ENCODE measurements at regions not wholly inside any gene's neighbourhood (a gene's known extent, or its start where the extent isn't known, plus 50 kb on each side); places are given as distances from the start of the nearest gene placed in this dataset.
"Not testable (repeated sequence)": the region's sequence is repeated elsewhere in the genome, so short reads cannot be mapped to it uniquely, and the experiment has no call there.

GRCh38 chr4:54400802-54401201 is 171.7 kb downstream of the PDGFRA start:
- H3K4me3 Mint-ChIP-seq = no peak overlapping the region
- TF ChIP-seq EZH2 (IDR thresholded peaks at IDR 0.05) (no peak), EZH2phosphoT487 (IDR thresholded peaks at IDR 0.05) (no peak), CTCF (IDR thresholded peaks at IDR 0.05) (no peak)
- no peak for DNase-seq (ENCODE audit: low spot score)
- no peak overlapping the region for H3K4me2 ChIP-seq
- no peaks in the 10 kb centered on the region for H3K36me3 ChIP-seq
- no peak overlapping the region for H3K27ac ChIP-seq
- no peaks in the 10 kb centered on the region for H3K9me3 ChIP-seq (ENCODE audit: low read depth)
- no peaks in the 10 kb centered on the region for H3K79me2 ChIP-seq (ENCODE audit: low read depth)
- H3K4me3 ChIP-seq = no peak overlapping the region
- no peaks in the 10 kb centered on the region for H3K4me1 ChIP-seq
- H3K27me3 ChIP-seq = no peaks in the 10 kb centered on the region
- no peaks in the 10 kb centered on the region for H3K9me3 Mint-ChIP-seq
- H3K27me3 Mint-ChIP-seq (ENCODE audit: insufficient read depth, low read depth) = peaks cover 2% of the 10 kb centered on the region
- no peak overlapping the region for H2AFZ ChIP-seq (replicated peaks)
- H3K27ac Mint-ChIP-seq = no peak overlapping the region
- no peaks in the 10 kb centered on the region for H4K20me1 ChIP-seq (ENCODE audit: low read depth)
- no peak overlapping the region for H3K9ac ChIP-seq
- no peaks in the 10 kb centered on the region for H3K36me3 Mint-ChIP-seq
- H3F3A ChIP-seq (ENCODE audit: low read depth) = no peaks in the 10 kb centered on the region
- peaks cover 5% of the 10 kb centered on the region for H3K4me1 Mint-ChIP-seq

- no peaks in the 10 kb centered on the region for H3K9me3 ChIP-seq (ENCODE audit: low read depth)
- no peaks in the 10 kb centered on the region for H3K4me1 ChIP-seq
- Mint-ChIP-seq H3K4me1 (peaks cover 5% of the 10 kb centered on the region), H3K9me3 (no peaks in the 10 kb centered on the region), H3K27me3 (ENCODE audit: insufficient read depth, low read depth) (peaks cover 2% of the 10 kb centered on the region), H3K36me3 (no peaks in the 10 kb centered on the region), H3K4me3 (no peak overlapping the region), H3K27ac (no peak overlapping the region)
- no peak overlapping the region for H2AFZ ChIP-seq (replicated peaks)
- no peaks in the 10 kb centered on the region for H3K27me3 ChIP-seq
- H3K27ac ChIP-seq = no peak overlapping the region
- no peak overlapping the region for H3K4me3 ChIP-seq
- DNase-seq (ENCODE audit: low spot score) = peak; percentile 7
- no peak overlapping the region for H3K4me2 ChIP-seq
- TF ChIP-seq EZH2 (IDR thresholded peaks at IDR 0.05) = no peak
- no peak for TF ChIP-seq CTCF (IDR thresholded peaks at IDR 0.05)
- TF ChIP-seq EZH2phosphoT487 (IDR thresholded peaks at IDR 0.05) = no peak
- no peaks in the 10 kb centered on the region for H4K20me1 ChIP-seq (ENCODE audit: low read depth)
- no peaks in the 10 kb centered on the region for H3K36me3 ChIP-seq
- no peaks in the 10 kb centered on the region for H3K79me2 ChIP-seq (ENCODE audit: low read depth)
- H3K9ac ChIP-seq = no peak overlapping the region
- H3F3A ChIP-seq (ENCODE audit: low read depth) = no peaks in the 10 kb centered on the region
Measured at GRCh38 chr4:54402880-54403480, 173.9 kb downstream of the PDGFRA start.

- Histone ChIP-seq H3K27me3 (no peaks in the 10 kb centered on the region), H2AFZ (replicated peaks) (no peak overlapping the region), H3K4me3 (no peak overlapping the region), H3K36me3 (no peaks in the 10 kb centered on the region), H3F3A (ENCODE audit: low read depth) (no peaks in the 10 kb centered on the region), H3K4me2 (no peak overlapping the region), H3K9me3 (ENCODE audit: low read depth) (no peaks in the 10 kb centered on the region), H4K20me1 (ENCODE audit: low read depth) (no peaks in the 10 kb centered on the region), H3K9ac (no peak overlapping the region), H3K4me1 (no peaks in the 10 kb centered on the region), H3K27ac (no peak overlapping the region), H3K79me2 (ENCODE audit: low read depth) (no peaks in the 10 kb centered on the region)
- Mint-ChIP-seq H3K27ac (no peak overlapping the region), H3K4me1 (peaks cover 9% of the 10 kb centered on the region), H3K4me3 (no peak overlapping the region), H3K9me3 (no peaks in the 10 kb centered on the region), H3K27me3 (ENCODE audit: insufficient read depth, low read depth) (peaks cover 2% of the 10 kb centered on the region), H3K36me3 (no peaks in the 10 kb centered on the region)
- no peak for TF ChIP-seq EZH2phosphoT487 (IDR thresholded peaks at IDR 0.05)
- TF ChIP-seq EZH2 (IDR thresholded peaks at IDR 0.05) = no peak
- no peak for TF ChIP-seq CTCF (IDR thresholded peaks at IDR 0.05)
- DNase-seq (ENCODE audit: low spot score) = no peak
Measured at GRCh38 chr4:54403700-54404453, 174.8 kb downstream of the PDGFRA start.

GRCh38 chr4:54409270-54409817 is 180.3 kb downstream of the PDGFRA start:
- H3K27ac Mint-ChIP-seq; H3K9me3 Mint-ChIP-seq; H2AFZ ChIP-seq (replicated peaks); H3K27me3 ChIP-seq; H3K36me3 Mint-ChIP-seq; H3K4me1 Mint-ChIP-seq; H3K4me1 ChIP-seq; H3K4me3 Mint-ChIP-seq; H3K27me3 Mint-ChIP-seq (ENCODE audit: insufficient read depth, low read depth); H3K36me3 ChIP-seq; H3K9ac ChIP-seq; H3K4me3 ChIP-seq; H3F3A ChIP-seq (ENCODE audit: low read depth); H3K4me2 ChIP-seq; H3K79me2 ChIP-seq (ENCODE audit: low read depth); H3K27ac ChIP-seq; H4K20me1 ChIP-seq (ENCODE audit: low read depth); H3K9me3 ChIP-seq (ENCODE audit: low read depth): not testable (repeated sequence)
- DNase-seq (ENCODE audit: low spot score) = peak; percentile 7

All from neural progenitor cell (in vitro differentiated cells).